ENCODE measurements at regions not wholly inside any gene's neighbourhood (a gene's known extent, or its start where the extent isn't known, plus 50 kb on each side); places are given as distances from the start of the nearest gene placed in this dataset.

- Histone ChIP-seq H3K4me3 (ENCODE audit: low read length in 2 of 2) (no peak overlapping the region), H2BK5ac (ENCODE audit: low read length) (no peak overlapping the region), H3K27me3 (ENCODE audit: control insufficient read depth in 3 of 3, insufficient read depth in 3 of 3, low read depth in 1 of 3, low read length in 3 of 3) (no peaks in the 10 kb centered on the region), H3K36me3 (replicated peaks in 1 of 2; ENCODE audit: control insufficient read depth in 2 of 2, insufficient read depth in 2 of 2, low read length in 2 of 2) (no peaks in the 10 kb centered on the region), H2AK5ac (ENCODE audit: low read depth, low read length) (no peak overlapping the region), H3K4me2 (ENCODE audit: insufficient read depth, low read length, poor library complexity, severe bottlenecking) (no peak overlapping the region), H2BK120ac (ENCODE audit: low read depth, low read length) (no peak overlapping the region), H4K8ac (ENCODE audit: low read depth, low read length) (no peak overlapping the region), H3K23ac (ENCODE audit: low read depth, low read length, poor library complexity) (no peak overlapping the region), H3K14ac (ENCODE audit: low read length) (no peak overlapping the region), H3K9ac (ENCODE audit: low read depth, low read length, poor library complexity) (no peak overlapping the region), H3K9me3 (replicated peaks in 1 of 2; ENCODE audit: control insufficient read depth in 2 of 2, insufficient read depth in 1 of 2, low read depth in 1 of 2, low read length in 2 of 2) (no peaks in the 10 kb centered on the region), H2BK12ac (ENCODE audit: low read length) (no peak overlapping the region), H3K4ac (ENCODE audit: low read length) (no peak overlapping the region), H4K91ac (ENCODE audit: low read depth, low read length, poor library complexity) (no peak overlapping the region), H3K27ac (replicated peaks; ENCODE audit: low read length) (no peak overlapping the region), H3K4me1 (ENCODE audit: control insufficient read depth in 2 of 2, insufficient read depth in 1 of 2, low read depth in 1 of 2, low read length in 2 of 2) (peaks cover 0 to 1% of the 10 kb centered on the region in 2 donors), H2BK15ac (ENCODE audit: low read length) (no peak overlapping the region), H3K79me1 (ENCODE audit: low read depth, low read length) (no peaks in the 10 kb centered on the region), H2AFZ (ENCODE audit: low read length) (no peak overlapping the region), H3K18ac (ENCODE audit: low read length) (no peak overlapping the region)
- WGBS, 2 donors (ENCODE audit: extremely low coverage in 2 of 2, insufficient read length in 2 of 2, insufficient replicate concordance in 1 of 2), result no CpG with 5 or more reads among the region's 2 CpGs
- no peak for DNase-seq (ENCODE audit: low spot score)
These were observed 194.5 kb downstream of the TDRD15 start for GRCh38 chr2:21318263-21318662.

DNA sequence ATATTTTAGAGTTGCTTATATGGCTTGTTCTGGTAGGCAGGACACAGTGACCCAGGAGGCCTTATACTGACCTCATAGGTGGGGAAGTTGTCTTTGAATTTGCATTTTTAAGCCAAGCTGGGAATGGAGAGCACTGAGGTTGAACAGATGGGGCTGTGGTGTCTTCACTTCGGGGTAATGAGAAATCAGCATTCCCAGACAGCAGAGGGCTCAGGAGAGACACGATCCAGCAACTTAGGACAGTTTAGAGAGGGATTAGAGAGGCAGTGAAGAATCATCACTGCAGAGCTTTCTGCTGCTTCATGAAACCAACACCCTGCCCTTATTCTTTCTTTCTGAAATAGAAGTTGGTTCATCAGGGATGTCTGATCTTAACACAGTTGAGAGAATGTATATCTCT is 202.4 kb downstream of the TDRD15 start:
- Histone ChIP-seq H3K18ac (ENCODE audit: low read length) (no peak overlapping the region), H4K8ac (ENCODE audit: low read depth, low read length) (no peak overlapping the region), H2AK5ac (ENCODE audit: low read depth, low read length) (no peak overlapping the region), H3K14ac (ENCODE audit: low read length) (no peak overlapping the region), H2BK5ac (ENCODE audit: low read length) (no peak overlapping the region), H2BK120ac (ENCODE audit: low read depth, low read length) (no peak overlapping the region), H4K91ac (ENCODE audit: low read depth, low read length, poor library complexity) (no peak overlapping the region), H2BK15ac (ENCODE audit: low read length) (no peak overlapping the region), H3K27me3 (ENCODE audit: control insufficient read depth in 3 of 3, insufficient read depth in 3 of 3, low read depth in 1 of 3, low read length in 3 of 3) (no peaks in the 10 kb centered on the region), H3K4me2 (ENCODE audit: insufficient read depth, low read length, poor library complexity, severe bottlenecking) (no peak overlapping the region), H3K9me3 (replicated peaks in 1 of 2; ENCODE audit: control insufficient read depth in 2 of 2, insufficient read depth in 1 of 2, low read depth in 1 of 2, low read length in 2 of 2) (no peaks in the 10 kb centered on the region), H3K36me3 (replicated peaks in 1 of 2; ENCODE audit: control insufficient read depth in 2 of 2, insufficient read depth in 2 of 2, low read length in 2 of 2) (no peaks in the 10 kb centered on the region), H3K4me1 (ENCODE audit: control insufficient read depth in 2 of 2, insufficient read depth in 1 of 2, low read depth in 1 of 2, low read length in 2 of 2) (no peaks in the 10 kb centered on the region), H3K27ac (replicated peaks; ENCODE audit: low read length) (no peak overlapping the region), H3K23ac (ENCODE audit: low read depth, low read length, poor library complexity) (no peak overlapping the region), H2BK12ac (ENCODE audit: low read length) (no peak overlapping the region), H3K9ac (ENCODE audit: low read depth, low read length, poor library complexity) (no peak overlapping the region), H3K4ac (ENCODE audit: low read length) (no peak overlapping the region), H3K4me3 (ENCODE audit: low read length in 2 of 2) (no peak overlapping the region), H3K79me1 (ENCODE audit: low read depth, low read length) (no peaks in the 10 kb centered on the region), H2AFZ (ENCODE audit: low read length) (no peak overlapping the region)
- DNase-seq (ENCODE audit: low spot score), result no peak
- WGBS, 2 donors (ENCODE audit: extremely low coverage in 2 of 2, insufficient read length in 2 of 2, insufficient replicate concordance in 1 of 2), result no CpG with 5 or more reads among the region's 2 CpGs

DNA sequence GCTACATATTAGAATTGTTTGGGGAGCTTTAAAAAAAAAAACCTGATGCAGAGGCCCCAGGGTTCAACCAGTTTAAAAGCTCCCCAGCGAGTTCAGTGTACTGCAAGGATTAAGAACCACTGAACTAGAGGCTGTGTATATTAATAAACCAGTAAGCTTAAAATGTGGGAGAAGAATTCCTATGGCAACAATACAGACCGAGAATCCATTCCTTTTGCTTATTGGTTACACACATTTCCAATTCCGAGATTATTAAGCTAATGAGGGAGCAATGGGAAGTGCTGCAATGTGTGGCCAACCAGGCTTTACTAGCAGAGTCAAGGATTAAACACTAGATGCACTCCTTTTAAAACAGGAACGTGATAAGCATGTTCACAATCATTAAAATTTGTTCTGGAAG is 204.4 kb downstream of the TDRD15 start:
- Histone ChIP-seq H3K9me3 (replicated peaks in 1 of 2; ENCODE audit: control insufficient read depth in 2 of 2, insufficient read depth in 1 of 2, low read depth in 1 of 2, low read length in 2 of 2) (no peaks in the 10 kb centered on the region), H2BK15ac (ENCODE audit: low read length) (no peak overlapping the region), H3K79me1 (ENCODE audit: low read depth, low read length) (no peaks in the 10 kb centered on the region), H2AK5ac (ENCODE audit: low read depth, low read length) (no peak overlapping the region), H3K4me2 (ENCODE audit: insufficient read depth, low read length, poor library complexity, severe bottlenecking) (no peak overlapping the region), H3K36me3 (replicated peaks in 1 of 2; ENCODE audit: control insufficient read depth in 2 of 2, insufficient read depth in 2 of 2, low read length in 2 of 2) (no peaks in the 10 kb centered on the region), H2BK120ac (ENCODE audit: low read depth, low read length) (no peak overlapping the region), H2BK5ac (ENCODE audit: low read length) (no peak overlapping the region), H2AFZ (ENCODE audit: low read length) (no peak overlapping the region), H4K91ac (ENCODE audit: low read depth, low read length, poor library complexity) (no peak overlapping the region), H3K9ac (ENCODE audit: low read depth, low read length, poor library complexity) (no peak overlapping the region), H3K4ac (ENCODE audit: low read length) (no peak overlapping the region), H3K27me3 (ENCODE audit: control insufficient read depth in 3 of 3, insufficient read depth in 3 of 3, low read depth in 1 of 3, low read length in 3 of 3) (no peaks in the 10 kb centered on the region), H3K14ac (ENCODE audit: low read length) (no peak overlapping the region), H2BK12ac (ENCODE audit: low read length) (no peak overlapping the region), H3K23ac (ENCODE audit: low read depth, low read length, poor library complexity) (no peak overlapping the region), H3K18ac (ENCODE audit: low read length) (no peak overlapping the region), H3K4me1 (ENCODE audit: control insufficient read depth in 2 of 2, insufficient read depth in 1 of 2, low read depth in 1 of 2, low read length in 2 of 2) (no peaks in the 10 kb centered on the region), H3K27ac (replicated peaks; ENCODE audit: low read length) (no peak overlapping the region), H3K4me3 (ENCODE audit: low read length in 2 of 2) (no peak overlapping the region), H4K8ac (ENCODE audit: low read depth, low read length) (no peak overlapping the region)
- no CpG with 5 or more reads among the region's 4 CpGs for WGBS, 2 donors (ENCODE audit: extremely low coverage in 2 of 2, insufficient read length in 2 of 2, insufficient replicate concordance in 1 of 2)
- DNase-seq (ENCODE audit: low spot score), result no peak

DNA sequence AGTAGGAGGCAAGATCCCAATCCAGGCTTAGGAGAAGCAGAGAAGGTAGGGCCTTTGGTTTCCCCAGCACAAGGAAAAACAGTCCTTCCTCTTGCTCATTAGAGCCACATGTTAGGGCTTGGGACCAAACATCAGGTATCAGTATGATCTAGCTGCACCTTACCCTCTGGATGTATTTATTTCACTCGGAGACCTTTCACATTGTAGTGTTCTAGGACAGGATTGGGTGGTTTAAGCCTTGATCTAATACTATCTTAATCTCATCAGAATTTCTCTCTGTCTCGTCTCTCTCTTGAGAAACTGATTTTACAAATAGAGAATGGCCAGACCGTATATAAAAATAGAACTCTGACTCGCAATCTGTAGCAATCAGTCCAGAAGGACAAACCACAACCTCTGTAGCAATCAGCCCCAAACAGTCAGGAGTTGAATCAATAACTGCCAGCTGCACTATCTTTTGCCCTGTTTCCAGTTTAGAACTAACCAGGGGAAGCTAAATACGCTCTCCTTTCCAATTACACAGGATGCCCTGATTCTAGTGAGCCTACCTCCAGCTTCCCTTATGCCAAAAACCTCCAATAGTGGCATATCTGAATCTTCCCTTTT is 207.1 kb downstream of the TDRD15 start:
- H2BK5ac ChIP-seq (ENCODE audit: low read length), result no peak overlapping the region
- no CpG with 5 or more reads among the region's 5 CpGs for WGBS, 2 donors (ENCODE audit: extremely low coverage in 2 of 2, insufficient read length in 2 of 2, insufficient replicate concordance in 1 of 2)
- H3K27ac ChIP-seq (replicated peaks; ENCODE audit: low read length), result no peak overlapping the region
- no peak overlapping the region for H2BK12ac ChIP-seq (ENCODE audit: low read length)
- no peak overlapping the region for H2AFZ ChIP-seq (ENCODE audit: low read length)
- H3K9ac ChIP-seq (ENCODE audit: low read depth, low read length, poor library complexity), result no peak overlapping the region
- H2BK120ac ChIP-seq (ENCODE audit: low read depth, low read length), result no peak overlapping the region
- H3K4ac ChIP-seq (ENCODE audit: low read length), result no peak overlapping the region
- H3K4me1 ChIP-seq (ENCODE audit: control insufficient read depth in 2 of 2, insufficient read depth in 1 of 2, low read depth in 1 of 2, low read length in 2 of 2), result no peaks in the 10 kb centered on the region
- no peak overlapping the region for H2AK5ac ChIP-seq (ENCODE audit: low read depth, low read length)
- no peak overlapping the region for H3K14ac ChIP-seq (ENCODE audit: low read length)
- no peaks in the 10 kb centered on the region for H3K27me3 ChIP-seq (ENCODE audit: control insufficient read depth in 3 of 3, insufficient read depth in 3 of 3, low read depth in 1 of 3, low read length in 3 of 3)
- H3K79me1 ChIP-seq (ENCODE audit: low read depth, low read length), result no peaks in the 10 kb centered on the region
- H3K23ac ChIP-seq (ENCODE audit: low read depth, low read length, poor library complexity), result no peak overlapping the region
- H3K4me3 ChIP-seq (ENCODE audit: low read length in 2 of 2), result no peak overlapping the region
- no peak for DNase-seq (ENCODE audit: low spot score)
- no peaks in the 10 kb centered on the region for H3K9me3 ChIP-seq (replicated peaks in 1 of 2; ENCODE audit: control insufficient read depth in 2 of 2, insufficient read depth in 1 of 2, low read depth in 1 of 2, low read length in 2 of 2)
- no peak overlapping the region for H3K18ac ChIP-seq (ENCODE audit: low read length)
- no peak overlapping the region for H4K8ac ChIP-seq (ENCODE audit: low read depth, low read length)
- H2BK15ac ChIP-seq (ENCODE audit: low read length), result no peak overlapping the region
- no peaks in the 10 kb centered on the region for H3K36me3 ChIP-seq (replicated peaks in 1 of 2; ENCODE audit: control insufficient read depth in 2 of 2, insufficient read depth in 2 of 2, low read length in 2 of 2)
- no peak overlapping the region for H4K91ac ChIP-seq (ENCODE audit: low read depth, low read length, poor library complexity)
- no peak overlapping the region for H3K4me2 ChIP-seq (ENCODE audit: insufficient read depth, low read length, poor library complexity, severe bottlenecking)
